Liver (tissue), 8 donors: ENCODE measurements at regions not wholly inside any gene's neighbourhood (a gene's known extent, or its start where the extent isn't known, plus 50 kb on each side); places are given as distances from the start of the nearest gene placed in this dataset.
"Not testable (repeated sequence)": the region's sequence is repeated elsewhere in the genome, so short reads cannot be mapped to it uniquely, and the experiment has no call there.

Experiments
- DNase-seq: peaks from one replicate; pipeline ENCODE4 v3.0.0-alpha.2; 2017; ENCODE audit warnings: low spot score
- H3K27ac ChIP-seq, 2 donors: one replicate each; pipeline ENCODE4 v1.7.0; 2013; ENCODE audit warnings: inconsistent platforms in 2 of 2, low read length in 2 of 2, control low read depth in 1 of 2, low read depth in 1 of 2, mild to moderate bottlenecking in 1 of 2
- H3K27me3 ChIP-seq, 4 donors: one replicate each; pipeline versions ENCODE4 v1.6.1 to v1.7.0; 2013; ENCODE audit warnings: low read length in 3 of 4, inconsistent platforms in 1 of 4, mild to moderate bottlenecking in 1 of 4, moderate library complexity in 1 of 4; ENCODE audit not compliant: control insufficient read depth in 4 of 4, insufficient read depth in 4 of 4
- H3K36me3 ChIP-seq, 4 donors: one replicate each; pipeline versions ENCODE4 v1.6.1 to v1.7.0; 2013; ENCODE audit warnings: low read length in 3 of 4, mild to moderate bottlenecking in 3 of 4, low read depth in 1 of 4, moderate library complexity in 1 of 4; ENCODE audit not compliant: control insufficient read depth in 4 of 4, insufficient read depth in 3 of 4
- H3K4me1 ChIP-seq, 4 donors: one replicate each; pipeline versions ENCODE4 v1.6.1 to v1.7.0; 2013; ENCODE audit warnings: low read length in 3 of 4, mild to moderate bottlenecking in 3 of 4, moderate library complexity in 1 of 4; ENCODE audit not compliant: control insufficient read depth in 4 of 4, insufficient read depth in 4 of 4
- H3K4me3 ChIP-seq, 3 donors: one replicate each; pipeline versions ENCODE4 v1.6.1 to v1.7.0; 2013; ENCODE audit warnings: low read length in 3 of 3, control low read depth in 1 of 3, low read depth in 1 of 3, mild to moderate bottlenecking in 1 of 3
- H3K9ac ChIP-seq, 2 donors: one replicate each; pipeline ENCODE4 v1.7.0; 2013; ENCODE audit warnings: low read length in 2 of 2, mild to moderate bottlenecking in 2 of 2, moderate library complexity in 2 of 2, control low read depth in 1 of 2, low read depth in 1 of 2
- H3K9me3 ChIP-seq, 4 donors: one replicate each; pipeline versions ENCODE4 v1.6.1 to v1.7.0; 2013; ENCODE audit warnings: low read length in 3 of 4; ENCODE audit not compliant: control insufficient read depth in 4 of 4
- CTCF ChIP-seq: fragments of 150-350 bp; IDR thresholded peaks from 2 replicates; pipeline ENCODE4 v1.5.1; 2017; ENCODE audit warnings: improper control_type of control experiment, low read depth, low read length; ENCODE audit not compliant: missing input control
- FOXA2 ChIP-seq: IDR thresholded peaks from 2 replicates; pipeline ENCODE4 v1.6.1; 2016; ENCODE audit warnings: antibody characterized with exemption
- GABPA ChIP-seq, 2 donors: IDR thresholded peaks in 1 of 2; conservative IDR thresholded peaks in 1 of 2; 2 replicates each; pipeline ENCODE4 v1.6.1; 2016; ENCODE audit warnings: antibody characterized with exemption in 2 of 2, mild to moderate bottlenecking in 1 of 2, moderate library complexity in 1 of 2
- HNF4A ChIP-seq, 2 donors: conservative IDR thresholded peaks; 2 replicates each; pipeline ENCODE4 v1.6.1; 2016; ENCODE audit warnings: antibody characterized with exemption in 2 of 2, mild to moderate bottlenecking in 2 of 2
- JUND ChIP-seq, 2 donors: IDR thresholded peaks; 2 replicates each; pipeline ENCODE4 v1.6.1; 2016; ENCODE audit warnings: antibody characterized with exemption in 2 of 2
- NR2F2 ChIP-seq: IDR thresholded peaks from 2 replicates; pipeline ENCODE4 v1.6.1; 2016; ENCODE audit warnings: antibody characterized with exemption
- RAD21 ChIP-seq, 2 donors: IDR thresholded peaks; 2 replicates each; pipeline ENCODE4 v1.6.1; 2016; ENCODE audit warnings: antibody characterized with exemption in 2 of 2, mild to moderate bottlenecking in 2 of 2
- REST ChIP-seq: IDR thresholded peaks from 2 replicates; pipeline ENCODE4 v1.6.1; 2016; ENCODE audit warnings: antibody characterized with exemption, mild to moderate bottlenecking
- RXRA ChIP-seq, 2 donors: IDR thresholded peaks; 2 replicates each; pipeline ENCODE4 v1.6.1; 2017 to 2018; ENCODE audit warnings: antibody characterized with exemption in 2 of 2, mild to moderate bottlenecking in 1 of 2
- SP1 ChIP-seq: IDR thresholded peaks from 2 replicates; pipeline ENCODE4 v1.6.1; 2018; ENCODE audit warnings: antibody characterized with exemption, mild to moderate bottlenecking
- TAF1 ChIP-seq: conservative IDR thresholded peaks from 2 replicates; pipeline ENCODE4 v1.6.1; 2016; ENCODE audit warnings: antibody characterized with exemption, mild to moderate bottlenecking
- YY1 ChIP-seq: IDR thresholded peaks from 2 replicates; pipeline ENCODE4 v1.6.1; 2016; ENCODE audit warnings: antibody characterized with exemption, mild to moderate bottlenecking
- WGBS: extraction: QIAGEN DNeasy Blood & Tissue Kit; methylation state at CpG from one replicate; pipeline ENCODE4 v1.1.7; 2013; 5-methylcytosine and 5-hydroxymethylcytosine counted together
- TF ChIP-seq, protein P1 (sequence below): IDR thresholded peaks from 2 replicates; pipeline ENCODE4 v1.6.1; 2016; ENCODE audit warnings: antibody characterized with exemption
- TF ChIP-seq, protein P2 (sequence below): IDR thresholded peaks from 2 replicates; pipeline ENCODE4 v1.6.1; 2016; ENCODE audit warnings: antibody characterized with exemption
- donor health status: healthy.
- donor health status: healthy.
- donor health status: healthy.
- donor health status: healthy.
- donor health status: healthy.

DNA sequence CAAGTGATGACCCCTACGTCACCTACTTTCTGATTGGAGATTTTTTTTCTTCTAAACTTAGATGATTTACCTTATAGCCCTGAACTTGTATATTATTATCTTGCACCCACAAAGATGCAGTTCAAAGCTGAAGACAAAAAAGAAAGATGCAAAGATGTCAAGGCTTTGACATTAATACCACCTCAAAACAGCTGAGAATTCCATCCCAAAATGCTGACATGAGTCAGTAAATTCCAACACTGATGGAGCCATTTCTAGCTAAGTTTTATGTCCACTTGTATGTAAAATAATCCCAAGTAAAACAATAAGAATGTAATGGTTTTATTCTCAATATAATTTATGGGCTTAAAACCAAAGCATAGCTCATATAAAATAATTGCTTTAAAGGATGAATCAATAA is 91.5 kb upstream of the CDH9 start:
- Histone ChIP-seq H3K27ac (no peak overlapping the region), H3K9ac (no peak overlapping the region), H3K27me3 (no peaks in the 10 kb centered on the region), H3K4me1 (no peaks in the 10 kb centered on the region), H3K4me3 (no peak overlapping the region), H3K36me3 (no peaks in the 10 kb centered on the region), H3K9me3 (no peaks in the 10 kb centered on the region)
- no peak for TF ChIP-seq HNF4A (conservative IDR thresholded peaks at IDR 0.05)
- WGBS = 73% methylated on average over 1 of the region's 1 CpG
- no peak for DNase-seq

- Histone ChIP-seq H3K9ac (no peak overlapping the region), H3K27ac (no peak overlapping the region), H3K9me3 (no peaks in the 10 kb centered on the region), H3K36me3 (no peaks in the 10 kb centered on the region), H3K4me3 (no peak overlapping the region), H3K27me3 (no peaks in the 10 kb centered on the region), H3K4me1 (no peaks in the 10 kb centered on the region)
- DNase-seq = no peak
- WGBS = 87% methylated on average over 2 of the region's 2 CpGs
- TF ChIP-seq FOXA2 (no peak), HNF4A (conservative IDR thresholded peaks at IDR 0.05) (no peak), NR2F2 (no peak), SP1 (no peak), REST (no peak), GABPA (IDR thresholded peaks at IDR 0.05 in 1 of 2, conservative IDR thresholded peaks at IDR 0.05 in 1 of 2) (no peak), CTCF (no peak), RXRA (IDR thresholded peaks at IDR 0.05) (no peak), JUND (IDR thresholded peaks at IDR 0.05) (no peak), YY1 (no peak), TAF1 (no peak), RAD21 (IDR thresholded peaks at IDR 0.05) (no peak)
- TF ChIP-seq, protein P1, sequence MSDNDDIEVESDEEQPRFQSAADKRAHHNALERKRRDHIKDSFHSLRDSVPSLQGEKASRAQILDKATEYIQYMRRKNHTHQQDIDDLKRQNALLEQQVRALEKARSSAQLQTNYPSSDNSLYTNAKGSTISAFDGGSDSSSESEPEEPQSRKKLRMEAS = no peak
Observed at GRCh38 chr5:27125856-27126255, 87.5 kb upstream of the CDH9 start.

DNA sequence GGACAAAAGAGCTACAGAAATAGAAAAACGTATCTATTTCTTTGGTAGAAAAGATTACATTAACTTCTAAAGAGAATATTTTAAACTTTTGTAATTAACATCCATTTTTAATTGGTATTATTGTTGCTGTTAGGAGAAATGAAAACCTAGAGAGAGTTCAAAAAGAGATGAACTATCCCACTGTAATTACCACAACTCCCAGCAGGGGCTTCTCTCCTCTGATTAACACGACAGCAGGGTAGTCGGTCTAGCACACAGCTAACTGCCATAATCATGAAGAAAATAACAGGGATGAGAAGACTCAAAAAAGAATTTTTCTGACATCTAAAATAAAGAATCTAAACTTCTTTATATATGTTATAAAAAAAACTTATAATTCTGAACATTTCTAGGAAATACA is 86.2 kb upstream of the CDH9 start:
- Histone ChIP-seq H3K4me3 (no peak overlapping the region), H3K4me1 (no peaks in the 10 kb centered on the region), H3K27me3 (no peaks in the 10 kb centered on the region), H3K9me3 (no peaks in the 10 kb centered on the region), H3K36me3 (no peaks in the 10 kb centered on the region), H3K27ac (no peak overlapping the region), H3K9ac (no peak overlapping the region)
- 14% methylated on average over 3 of the region's 3 CpGs for WGBS
- TF ChIP-seq, protein P2, sequence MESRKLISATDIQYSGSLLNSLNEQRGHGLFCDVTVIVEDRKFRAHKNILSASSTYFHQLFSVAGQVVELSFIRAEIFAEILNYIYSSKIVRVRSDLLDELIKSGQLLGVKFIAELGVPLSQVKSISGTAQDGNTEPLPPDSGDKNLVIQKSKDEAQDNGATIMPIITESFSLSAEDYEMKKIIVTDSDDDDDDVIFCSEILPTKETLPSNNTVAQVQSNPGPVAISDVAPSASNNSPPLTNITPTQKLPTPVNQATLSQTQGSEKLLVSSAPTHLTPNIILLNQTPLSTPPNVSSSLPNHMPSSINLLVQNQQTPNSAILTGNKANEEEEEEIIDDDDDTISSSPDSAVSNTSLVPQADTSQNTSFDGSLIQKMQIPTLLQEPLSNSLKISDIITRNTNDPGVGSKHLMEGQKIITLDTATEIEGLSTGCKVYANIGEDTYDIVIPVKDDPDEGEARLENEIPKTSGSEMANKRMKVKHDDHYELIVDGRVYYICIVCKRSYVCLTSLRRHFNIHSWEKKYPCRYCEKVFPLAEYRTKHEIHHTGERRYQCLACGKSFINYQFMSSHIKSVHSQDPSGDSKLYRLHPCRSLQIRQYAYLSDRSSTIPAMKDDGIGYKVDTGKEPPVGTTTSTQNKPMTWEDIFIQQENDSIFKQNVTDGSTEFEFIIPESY = no peak
- peak in 1 of 2 donors; percentile 6 for TF ChIP-seq RAD21 (IDR thresholded peaks at IDR 0.05)
- no peak for DNase-seq

DNA sequence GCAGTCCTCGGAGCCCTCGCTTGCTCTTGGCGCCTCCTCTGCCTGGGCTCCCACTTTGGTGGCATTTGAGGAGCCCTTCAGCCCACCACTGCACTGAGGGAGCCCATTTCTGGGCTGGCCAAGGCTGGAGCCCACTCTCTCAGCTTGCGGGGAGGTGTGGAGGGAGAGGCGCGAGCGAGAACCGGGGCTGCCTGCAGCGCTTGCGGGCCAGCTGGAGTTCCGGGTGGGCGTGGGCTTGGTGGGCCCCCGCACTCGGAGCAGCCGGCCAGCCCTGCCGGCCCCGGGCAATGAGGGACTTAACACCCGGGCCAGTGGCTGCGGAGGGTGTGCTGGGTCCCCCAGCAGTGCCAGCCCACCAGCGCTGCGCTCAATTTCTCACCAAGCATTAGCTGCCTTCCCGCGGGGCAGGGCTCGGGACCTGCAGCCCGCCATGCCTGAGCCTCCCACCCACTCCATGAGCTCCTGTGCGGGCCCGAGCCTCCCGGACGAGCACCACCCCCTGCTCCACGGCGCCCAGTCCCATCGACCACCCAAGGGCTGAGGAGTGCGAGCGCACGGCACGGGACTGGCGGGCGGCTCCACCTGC is 81.4 kb upstream of the CDH9 start:
- WGBS = 95% methylated on average over 38 of the region's 38 CpGs
- DNase-seq, H3K4me3 ChIP-seq, H3K4me1 ChIP-seq, H3K36me3 ChIP-seq, H3K27me3 ChIP-seq, H3K27ac ChIP-seq, H3K9me3 ChIP-seq, H3K9ac ChIP-seq: not testable (repeated sequence)
